ENCODE measurements at regions not wholly inside any gene's neighbourhood (a gene's known extent, or its start where the extent isn't known, plus 50 kb on each side); places are given as distances from the start of the nearest gene placed in this dataset.
"Not testable (repeated sequence)": the region's sequence is repeated elsewhere in the genome, so short reads cannot be mapped to it uniquely, and the experiment has no call there.

DNA sequence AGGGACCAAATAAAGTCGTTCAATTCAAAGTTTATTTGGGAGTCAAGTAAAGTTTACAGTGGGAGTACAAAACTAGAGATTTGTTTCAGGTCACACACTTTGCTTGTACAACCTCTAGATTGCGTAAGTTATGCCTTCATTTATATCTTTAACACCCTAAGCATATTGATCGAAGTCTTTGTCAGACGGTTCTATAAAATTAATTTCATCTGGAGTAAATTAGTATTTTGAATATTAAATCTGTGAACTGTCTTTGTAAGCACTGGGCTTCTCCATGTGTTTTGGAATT is 119.7 kb downstream of the ACAA2 start:
- DNase-seq = no peak

DNA sequence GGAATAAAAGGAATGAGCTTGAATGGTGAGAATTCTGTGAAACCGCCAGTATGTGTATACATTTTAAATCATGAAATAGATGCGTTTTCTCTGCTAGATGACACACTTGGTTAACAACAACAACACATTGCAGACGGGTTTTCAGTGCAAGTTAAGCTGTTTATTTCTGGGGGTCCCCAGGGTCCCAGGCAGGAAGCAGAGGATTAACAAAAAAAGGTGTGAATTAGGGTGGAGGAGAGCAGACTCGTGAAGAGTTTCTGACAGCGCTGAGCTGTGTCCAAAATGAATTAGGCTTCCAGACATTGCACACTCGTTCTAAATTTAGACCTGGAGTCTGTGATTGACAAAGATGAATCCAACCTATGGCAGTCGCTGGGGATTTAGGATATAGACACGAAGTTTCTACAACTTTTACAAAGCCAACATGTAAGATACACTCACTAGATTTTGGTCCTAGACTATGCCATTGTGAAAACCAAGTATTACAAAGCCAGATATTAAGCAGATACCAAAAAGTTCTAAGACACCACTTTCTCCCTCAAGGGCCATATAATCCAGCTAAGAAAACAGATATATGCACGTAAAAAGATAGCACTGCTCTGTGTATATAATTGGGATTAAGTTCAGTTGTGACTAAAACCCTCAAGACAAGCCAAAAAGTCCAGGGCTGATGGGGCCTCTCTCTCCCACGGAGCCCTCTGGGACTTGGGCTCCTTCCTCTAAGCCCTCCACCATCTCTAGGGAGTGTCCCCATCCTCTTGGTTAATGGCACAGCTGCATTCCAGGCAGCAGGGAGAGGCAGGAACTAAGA is 120.2 kb downstream of the ACAA2 start:
- DNase-seq = no peak

DNA sequence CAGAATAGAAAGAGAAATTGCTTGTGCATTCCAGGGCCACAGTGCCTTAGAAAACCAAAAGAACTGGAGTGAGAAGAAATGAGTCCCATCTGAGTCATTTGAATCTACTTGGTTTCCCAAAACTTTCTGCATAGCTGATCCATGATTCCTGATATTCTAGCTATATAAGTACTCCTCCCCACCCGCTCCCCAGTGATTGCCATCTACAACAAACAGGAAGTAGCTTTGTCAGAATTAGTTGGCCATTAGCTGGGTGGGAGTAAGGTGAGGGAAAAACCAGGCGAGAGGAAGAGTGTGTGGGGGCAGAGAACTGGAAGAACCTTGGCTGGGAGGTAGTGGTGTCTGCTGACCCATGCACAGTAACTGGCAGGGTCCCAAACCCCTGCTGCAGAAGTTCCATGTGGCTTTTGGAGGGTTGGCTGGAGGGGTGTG is 122.1 kb downstream of the ACAA2 start:
- DNase-seq = peak; percentile 99

- peak; percentile 91 for DNase-seq
Observed at GRCh38 chr18:49690312-49690711, 123.0 kb downstream of the ACAA2 start.

DNA sequence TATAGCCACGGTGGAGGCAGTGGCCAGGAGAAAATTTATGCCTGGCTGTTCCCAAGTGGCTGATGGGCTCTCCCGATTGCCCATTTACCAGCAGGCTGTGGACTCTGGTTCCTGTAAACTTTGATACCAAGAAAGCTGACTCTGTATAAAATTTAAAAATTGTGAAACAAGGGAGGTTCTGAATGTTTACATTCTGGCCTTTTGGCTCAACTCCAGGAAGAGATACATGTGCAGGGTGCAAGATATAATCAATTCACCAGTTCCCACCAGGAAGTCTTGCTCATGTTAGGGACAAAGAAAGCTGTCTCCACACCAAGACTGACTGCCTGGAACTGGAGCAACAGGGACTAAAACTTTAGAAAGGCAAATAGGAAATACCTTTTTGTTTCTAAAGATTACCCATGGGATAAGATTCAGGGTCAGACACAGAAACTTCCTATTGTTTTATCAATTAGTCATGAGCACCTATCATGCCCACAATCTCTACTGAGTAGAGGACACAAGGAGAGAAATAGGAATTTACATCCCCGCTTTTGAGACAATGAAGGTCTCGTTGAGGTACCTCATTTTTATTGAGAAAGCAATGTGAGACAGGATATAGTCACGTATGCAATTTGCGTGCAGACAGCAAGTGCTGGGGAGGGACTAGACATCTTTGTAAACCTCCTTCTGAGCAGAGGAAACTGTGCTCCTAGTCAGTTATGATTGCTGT is 123.5 kb downstream of the LIPG start:
- no peak for DNase-seq

GRCh38 chr18:49682803-49683190 is 120.9 kb downstream of the LIPG start:
- not testable (repeated sequence) for DNase-seq

GRCh38 chr18:49682173-49682802 is 120.4 kb downstream of the LIPG start:
- no peak for DNase-seq

GRCh38 chr18:49681387-49681786 is 119.5 kb downstream of the LIPG start:
- no peak for DNase-seq

- DNase-seq = no peak
Observed at GRCh38 chr18:49678440-49678839, 116.6 kb downstream of the LIPG start.

GRCh38 chr18:49677762-49678413 is 116.0 kb downstream of the LIPG start:
- no peak for DNase-seq

GRCh38 chr18:49677081-49677480 is 115.2 kb downstream of the LIPG start:
- no peak for DNase-seq

DNA sequence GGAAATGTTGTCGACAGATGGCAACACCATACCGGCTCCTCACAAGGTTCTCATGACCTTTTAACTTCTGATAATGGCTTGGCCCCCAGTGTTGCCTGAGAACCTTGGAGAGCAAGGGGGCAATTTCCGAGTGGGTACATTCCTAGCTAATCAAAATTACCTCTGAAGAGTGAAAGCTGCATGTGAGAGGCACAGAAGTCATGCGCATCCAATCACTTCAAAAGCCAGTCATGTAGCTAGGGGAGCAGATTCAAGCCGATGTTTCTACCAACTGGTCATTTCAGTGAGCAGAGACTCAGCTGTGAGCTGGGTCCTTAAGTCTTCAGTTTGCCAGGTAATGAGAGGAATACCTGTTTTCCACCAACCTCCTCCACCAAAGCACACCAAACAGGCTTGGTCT is 111.4 kb downstream of the LIPG start:
- DNase-seq = no peak

DNA sequence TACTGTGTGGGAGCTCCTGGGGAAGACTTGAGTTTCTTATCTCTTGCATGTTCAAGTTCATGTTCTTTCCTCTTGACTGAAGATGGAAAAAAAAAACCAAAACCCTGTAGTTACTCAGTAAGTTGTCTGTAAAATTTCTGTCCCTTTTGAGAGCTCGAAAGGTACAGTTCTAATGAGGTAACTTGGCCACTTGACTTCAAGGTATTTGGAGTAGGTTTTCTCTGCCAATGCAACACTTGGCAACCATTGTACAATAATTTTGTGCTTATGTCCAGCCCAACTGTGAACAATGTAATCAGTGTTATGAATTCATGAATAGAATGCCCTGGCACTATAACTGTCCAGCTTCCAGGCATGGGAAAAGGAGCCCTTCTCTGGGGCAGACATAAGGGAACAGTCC is 111.0 kb downstream of the LIPG start:
- DNase-seq = no peak

- no peak for DNase-seq
Observed at GRCh38 chr18:49669403-49669802, 107.5 kb downstream of the LIPG start.

DNA sequence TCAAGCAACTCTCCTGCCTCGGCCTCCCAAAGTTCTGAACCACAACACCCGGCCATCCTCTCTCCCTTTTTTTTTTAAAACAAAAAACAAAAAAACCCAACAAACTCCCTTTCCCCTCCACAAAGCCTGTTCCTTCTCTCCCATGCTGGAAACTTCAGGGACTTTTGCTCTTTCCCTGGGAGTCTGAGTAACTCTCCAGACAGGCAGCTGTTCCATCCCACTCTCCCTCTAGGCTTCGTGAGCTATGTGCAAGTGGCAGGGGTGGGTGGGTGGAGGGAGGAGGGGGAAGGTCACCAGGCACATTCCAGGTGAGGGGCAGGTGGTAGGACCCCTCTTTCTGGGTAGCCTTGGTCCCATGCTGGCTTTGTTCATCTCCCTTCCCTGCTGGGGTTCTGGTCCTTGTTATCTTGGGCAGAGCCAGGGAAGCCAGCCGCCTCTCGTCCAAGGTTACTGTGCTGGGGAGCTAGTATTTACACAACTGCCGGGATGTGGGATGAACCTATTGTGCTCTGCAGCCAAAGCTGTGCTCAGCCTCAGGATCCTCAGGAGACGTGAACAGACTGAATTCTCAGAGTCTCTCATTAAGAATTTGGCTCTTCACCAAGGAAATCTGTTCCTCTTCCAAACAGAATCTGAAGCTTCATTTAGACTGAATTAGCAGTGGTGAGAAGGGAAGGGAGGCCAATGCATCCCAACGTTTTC is 106.9 kb downstream of the LIPG start:
- DNase-seq = no peak

DNA sequence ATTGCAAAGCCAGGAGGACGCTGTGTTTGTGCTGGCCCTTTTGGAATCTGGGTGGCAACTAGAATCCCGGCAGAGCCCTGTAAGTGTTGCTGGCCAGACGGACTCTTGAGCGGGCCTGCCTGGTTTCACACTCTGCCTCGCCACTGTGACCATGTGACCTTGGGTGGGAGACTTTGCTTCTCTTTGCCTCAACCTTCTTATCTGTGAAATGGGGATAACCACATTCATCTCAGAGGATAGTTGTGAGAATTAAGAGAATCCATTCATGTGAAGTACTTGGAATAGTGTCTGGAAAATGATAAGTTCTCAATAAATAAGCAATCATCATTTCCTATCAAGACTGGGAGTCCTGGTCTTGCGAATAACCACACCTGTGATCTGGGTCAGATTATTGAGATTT is 105.6 kb downstream of the LIPG start:
- no peak for DNase-seq

- peak; percentile 25 for DNase-seq
Observed at GRCh38 chr18:49666045-49666775, 104.4 kb downstream of the LIPG start.

DNA sequence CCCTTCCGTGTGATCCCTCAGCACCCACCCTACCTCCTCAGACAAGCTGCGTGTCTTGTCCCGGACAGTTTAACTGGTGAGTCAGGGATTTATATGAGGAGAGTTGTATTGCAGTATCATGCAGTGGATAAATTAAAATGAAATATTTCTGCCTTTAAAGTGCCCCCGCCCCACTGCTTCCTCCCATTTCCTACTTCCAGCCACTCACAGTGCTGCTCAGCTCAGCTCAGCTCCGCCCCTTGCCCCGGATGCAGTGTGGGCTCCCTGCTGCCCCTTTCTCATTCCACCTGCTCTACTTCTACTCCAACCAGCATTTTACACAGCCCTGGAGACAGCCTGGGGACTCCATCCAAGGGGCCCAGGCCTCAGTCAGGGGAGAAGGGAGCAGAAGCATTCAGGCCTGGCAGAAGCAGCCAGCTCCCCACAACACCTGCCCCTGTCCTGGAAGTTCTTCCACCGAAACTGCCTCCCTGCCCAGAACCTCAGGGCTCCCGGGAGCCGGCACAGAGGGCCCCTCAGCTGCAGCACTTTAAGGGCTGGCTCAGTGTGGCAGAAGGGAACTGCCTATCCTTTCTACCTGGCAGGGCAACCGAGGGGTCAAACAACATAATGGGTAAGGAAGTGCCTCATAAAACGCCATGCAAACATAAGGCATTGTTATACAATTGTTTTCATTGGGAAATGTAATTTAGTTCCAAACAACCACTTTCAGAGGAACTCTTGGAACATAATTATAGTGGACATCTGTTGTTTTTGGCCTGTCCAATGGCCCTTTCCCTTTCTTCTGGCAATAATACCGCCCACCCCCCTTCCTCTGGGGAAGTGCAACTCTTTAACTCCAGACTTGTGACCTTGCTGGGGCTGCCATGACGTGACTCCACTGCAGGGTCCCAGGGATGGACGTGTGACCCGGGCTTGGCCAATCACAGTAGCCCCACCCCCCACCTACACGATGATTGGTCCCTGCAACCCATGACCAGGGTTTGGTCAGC is 102.3 kb downstream of the LIPG start:
- no peak for DNase-seq

DNA sequence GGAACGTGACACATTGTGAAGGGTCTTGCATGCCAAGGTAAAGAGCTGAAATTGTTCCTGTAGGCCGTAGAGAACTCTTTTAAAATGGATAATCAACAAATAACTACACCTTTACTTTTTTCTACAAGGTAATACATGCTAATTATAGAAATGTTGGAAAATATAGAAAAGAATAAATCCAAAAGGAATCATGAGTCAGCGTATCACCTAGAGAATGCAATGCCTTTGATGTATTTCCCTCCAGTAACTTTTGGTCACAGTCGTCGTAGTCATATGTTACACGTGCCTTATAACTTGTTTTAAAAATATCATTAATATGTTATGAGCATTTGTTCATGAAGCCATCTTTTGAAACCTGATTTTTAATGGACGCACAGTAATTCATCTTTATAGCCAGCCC is 100.6 kb downstream of the LIPG start:
- no peak for DNase-seq

DNA sequence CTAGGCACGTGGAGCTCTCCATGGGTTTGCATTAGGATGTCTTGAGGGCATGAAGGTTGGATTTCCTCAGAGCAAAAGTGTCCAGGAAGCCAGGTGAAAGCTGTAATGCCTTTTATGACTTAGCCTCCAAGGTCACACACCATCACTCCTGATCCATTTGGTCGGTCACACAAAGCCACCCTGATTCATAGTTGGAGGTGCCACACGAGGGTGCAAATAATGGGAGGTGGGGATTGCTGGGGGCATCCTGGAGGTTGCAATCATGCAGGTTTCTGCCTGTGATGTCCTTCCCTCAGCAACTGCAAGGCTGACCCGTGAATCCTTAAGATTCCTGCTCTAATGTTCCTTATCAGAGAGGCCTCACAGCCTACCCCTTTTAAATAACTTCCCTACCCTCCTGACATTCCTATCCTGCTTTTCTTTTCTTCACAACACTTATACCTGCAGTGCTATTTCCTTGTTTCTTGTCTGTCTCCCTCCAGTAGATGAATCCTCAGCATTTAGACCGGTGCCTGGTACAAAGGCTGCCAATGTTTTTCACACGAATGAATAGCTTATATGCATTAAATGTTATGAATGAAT is 97.1 kb downstream of the LIPG start:
- DNase-seq = no peak

Measured in kidney glomerular epithelial cell (primary cell).